Heart left ventricle (tissue), 16 donors: ENCODE measurements at regions not wholly inside any gene's neighbourhood (a gene's known extent, or its start where the extent isn't known, plus 50 kb on each side); places are given as distances from the start of the nearest gene placed in this dataset.

Experiments
- ATAC-seq, 4 donors: fragments of 200-7000 bp; cut with Tn5 transposase; one replicate each; pipeline ENCODE4 v1.9.1; 2020 to 2022; ENCODE audit warnings: moderate library complexity in 4 of 4, mild to moderate bottlenecking in 3 of 4, moderate number of reproducible peaks in 1 of 4
- DNase-seq, 5 donors: peaks; one replicate each; pipeline ENCODE4 v3.0.0-alpha.2; 2020
- H3K27ac ChIP-seq, 12 donors: fragments of 200-600 bp; sonication (generic) in 4 of 12; one replicate each; pipeline versions ENCODE4 v1.5.0 to v1.8.0; 2016 to 2022; ENCODE audit warnings: mild to moderate bottlenecking in 2 of 12
- H3K27me3 ChIP-seq, 9 donors: fragments of 200-600 bp; sonication (generic) in 2 of 9; one replicate each; pipeline versions ENCODE4 v1.5.1 to v1.8.0; 2016 to 2022; ENCODE audit warnings: mild to moderate bottlenecking in 3 of 9
- H3K36me3 ChIP-seq, 9 donors: fragments of 200-600 bp; sonication (generic) in 2 of 9; one replicate each; pipeline versions ENCODE4 v1.5.0 to v1.8.0; 2018 to 2022; ENCODE audit warnings: mild to moderate bottlenecking in 2 of 9
- H3K4me1 ChIP-seq, 12 donors: fragments of 200-600 bp; sonication (generic) in 4 of 12; one replicate each; pipeline versions ENCODE4 v1.5.0 to v1.8.0; 2016 to 2022; ENCODE audit warnings: mild to moderate bottlenecking in 3 of 12
- H3K4me3 ChIP-seq, 12 donors: fragments of 200-600 bp; sonication (generic) in 4 of 12; one replicate each; pipeline versions ENCODE4 v1.5.0 to v1.8.0; 2017 to 2022; ENCODE audit warnings: mild to moderate bottlenecking in 9 of 12, moderate library complexity in 4 of 12
- H3K9me3 ChIP-seq, 12 donors: fragments of 200-600 bp; sonication (generic) in 4 of 12; one replicate each; pipeline versions ENCODE4 v1.5.0 to v1.8.0; 2016 to 2022; ENCODE audit warnings: mild to moderate bottlenecking in 1 of 12
- POLR2A ChIP-seq, 2 donors: fragments of 450-650 bp; IDR thresholded peaks; one replicate each; pipeline ENCODE4 v1.6.1; 2017; ENCODE audit warnings: antibody characterized with exemption in 2 of 2, mild to moderate bottlenecking in 2 of 2, moderate library complexity in 2 of 2
- WGBS, 4 donors: extraction: QIAGEN DNeasy Blood & Tissue Kit in 2 of 4; methylation state at CpG; one replicate each; pipeline versions ENCODE4 v1.1.5 to v1.1.7; 2013 to 2018; 5-methylcytosine and 5-hydroxymethylcytosine counted together
- intact Hi-C, 10 donors: fragments of 100-400 bp; cut with DNase I; formaldehyde crosslinking; loops; one replicate each; pipeline versions ENCODE4 v1.11.1 to v1.14.2; 2022
- TF ChIP-seq, protein P1 (sequence below), 12 donors: fragments of 200-600 bp; sonication (generic) in 4 of 12; IDR thresholded peaks; one replicate each; pipeline versions ENCODE4 v1.5.0 to v1.8.0; 2018 to 2022; ENCODE audit warnings: antibody characterized with exemption in 12 of 12, mild to moderate bottlenecking in 5 of 12
- donor health status: ischemic (EF 13 %, LVEDD 7.1; RV severe dilation, severe dysfunction).
- donor health status: healthy with polysubstance abuse.
- donor health status: DM: no; HTN: yes; CAD: no.
- donor health status: DM: no; HTN: no; CAD: no.
- donor health status: ischemic (EF 25% LVEDD 6.9; RV normal size, moderate dysfunction).
- donor health status: ischemic (EF 25% LVEDD 5.7; RV mildly dilated, moderate dysfunction).
- donor health status: healthy.
- donor health status: DM: yes; HTN: yes; CAD: no.
- donor health status: ischemic (EF 35%, LVEDD 5.7; RV mildly dilated, moderate dysfunction).
- donor health status: nonischemic (EF 11% LVEDD 7.7; RV severe dilation, severe dysfunction).
- donor health status: DM: yes; HTN: yes; CAD: no.
- donor health status: PGD.
- donor health status: ischemic (EF 29% LVEDD 5.4; RV normal size, mild dysfunction).
- donor health status: nonischemic (EF 23%, LVEDD 6.1; RV moderate dilation, normal function).

DNA sequence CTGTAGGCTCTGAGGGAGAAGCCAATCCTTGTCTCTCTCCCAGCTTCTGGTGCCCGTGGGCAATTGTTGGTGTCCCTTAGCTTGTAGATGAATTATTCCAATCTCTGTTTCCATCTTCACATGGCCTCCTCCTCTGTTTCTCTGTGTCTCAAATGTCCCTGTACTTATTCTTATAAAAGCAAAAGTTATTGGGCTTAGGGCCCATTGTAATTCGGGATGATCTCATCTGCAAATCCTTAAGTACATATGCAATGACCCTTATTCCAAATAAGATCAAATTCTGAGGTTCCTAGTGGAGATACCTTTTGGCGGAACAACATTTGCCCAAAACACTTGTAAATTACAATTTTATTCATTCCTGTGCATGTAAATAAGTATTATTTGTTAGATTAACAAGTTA is 147.4 kb upstream of the EPHA3 start:
- H3K4me3 ChIP-seq = no peak overlapping the region
- no peaks in the 10 kb centered on the region for H3K27me3 ChIP-seq
- no peaks in the 10 kb centered on the region for H3K36me3 ChIP-seq
- 88 to 94% (median 92%) methylated on average over 3 of the region's 3 CpGs for WGBS, 4 donors
- H3K27ac ChIP-seq = no peak overlapping the region
- intact Hi-C loops = loop anchor here in 1 of 10 donors (10.0 kb wide), 1 partner anchor 145 kb away; the partner anchor contains the start of gene EPHA3
- TF ChIP-seq POLR2A (IDR thresholded peaks at IDR 0.05) = no peak
- TF ChIP-seq, protein P1, sequence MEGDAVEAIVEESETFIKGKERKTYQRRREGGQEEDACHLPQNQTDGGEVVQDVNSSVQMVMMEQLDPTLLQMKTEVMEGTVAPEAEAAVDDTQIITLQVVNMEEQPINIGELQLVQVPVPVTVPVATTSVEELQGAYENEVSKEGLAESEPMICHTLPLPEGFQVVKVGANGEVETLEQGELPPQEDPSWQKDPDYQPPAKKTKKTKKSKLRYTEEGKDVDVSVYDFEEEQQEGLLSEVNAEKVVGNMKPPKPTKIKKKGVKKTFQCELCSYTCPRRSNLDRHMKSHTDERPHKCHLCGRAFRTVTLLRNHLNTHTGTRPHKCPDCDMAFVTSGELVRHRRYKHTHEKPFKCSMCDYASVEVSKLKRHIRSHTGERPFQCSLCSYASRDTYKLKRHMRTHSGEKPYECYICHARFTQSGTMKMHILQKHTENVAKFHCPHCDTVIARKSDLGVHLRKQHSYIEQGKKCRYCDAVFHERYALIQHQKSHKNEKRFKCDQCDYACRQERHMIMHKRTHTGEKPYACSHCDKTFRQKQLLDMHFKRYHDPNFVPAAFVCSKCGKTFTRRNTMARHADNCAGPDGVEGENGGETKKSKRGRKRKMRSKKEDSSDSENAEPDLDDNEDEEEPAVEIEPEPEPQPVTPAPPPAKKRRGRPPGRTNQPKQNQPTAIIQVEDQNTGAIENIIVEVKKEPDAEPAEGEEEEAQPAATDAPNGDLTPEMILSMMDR (IDR thresholded peaks at IDR 0.05) = no peak
- DNase-seq (no peak), ATAC-seq (no peak)
- H3K9me3 ChIP-seq = no peaks in the 10 kb centered on the region
- peaks cover 0 to 18% (median 5%) of the 10 kb centered on the region in 12 donors for H3K4me1 ChIP-seq

DNA sequence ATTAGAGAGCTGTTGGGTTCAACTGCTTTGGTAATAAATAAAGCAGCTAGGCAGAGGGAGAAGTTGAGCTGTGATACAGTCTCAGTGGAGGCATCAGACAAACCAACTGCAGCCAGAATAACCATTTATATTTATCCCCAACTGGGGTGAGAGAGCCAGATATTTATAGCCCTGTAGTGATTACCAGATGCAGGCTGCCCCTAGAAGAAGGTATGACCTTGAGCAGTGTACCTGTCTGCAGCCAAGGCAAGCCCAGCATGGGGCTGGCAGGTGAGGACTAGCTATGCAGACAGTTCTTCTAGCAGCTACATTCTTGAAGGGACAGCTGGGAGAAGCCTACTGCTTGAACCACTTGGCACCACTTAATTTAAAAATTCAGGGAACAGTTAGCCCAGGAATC is 144.4 kb upstream of the EPHA3 start:
- Histone ChIP-seq H3K27ac (peak overlapping the region in 2 of 12 donors; percentile 21 to 31), H3K4me1 (peaks cover 0 to 12% (median 3%) of the 10 kb centered on the region in 12 donors), H3K4me3 (no peak overlapping the region), H3K27me3 (no peaks in the 10 kb centered on the region), H3K36me3 (no peaks in the 10 kb centered on the region), H3K9me3 (no peaks in the 10 kb centered on the region)
- peak; percentile 95 to 98 (median 98) for ATAC-seq
- TF ChIP-seq, protein P1 (IDR thresholded peaks at IDR 0.05) = no peak
- no peak for TF ChIP-seq POLR2A (IDR thresholded peaks at IDR 0.05)
- peak in 1 of 5 donors; percentile 22 for DNase-seq
- intact Hi-C loops = loop anchor here in 1 of 10 donors (10.0 kb wide), 1 partner anchor 142 kb away; the partner anchor contains the start of gene EPHA3

DNA sequence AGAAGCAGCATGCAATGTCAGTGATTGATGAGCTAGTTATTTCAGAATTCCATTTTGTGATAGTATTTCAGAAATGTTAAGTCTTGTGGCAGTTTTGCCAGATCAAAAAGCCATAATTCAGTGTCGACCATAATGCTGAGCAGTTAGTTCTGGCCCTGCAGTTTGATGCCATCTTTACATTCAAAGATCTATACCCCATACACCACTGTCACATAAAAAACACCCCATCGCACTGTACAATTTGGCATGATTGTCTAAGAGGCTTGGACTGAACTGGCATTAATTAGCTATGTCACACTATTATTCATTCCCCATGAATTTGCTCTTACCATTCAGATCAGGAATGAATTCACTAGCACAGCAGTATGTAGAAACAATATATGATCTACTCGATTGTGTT is 127.7 kb upstream of the EPHA3 start:
- Histone ChIP-seq H3K4me1 (peaks cover 0 to 11% (median 0%) of the 10 kb centered on the region in 12 donors), H3K9me3 (peaks cover 0 to 20% (median under 1%) of the 10 kb centered on the region in 12 donors), H3K27ac (no peak overlapping the region), H3K4me3 (no peak overlapping the region), H3K27me3 (no peaks in the 10 kb centered on the region), H3K36me3 (no peaks in the 10 kb centered on the region)
- no peak for TF ChIP-seq POLR2A (IDR thresholded peaks at IDR 0.05)
- TF ChIP-seq, protein P1 (IDR thresholded peaks at IDR 0.05) = no peak
- WGBS, 4 donors = 83 to 88% (median 84%) methylated on average over 3 of the region's 3 CpGs
- ATAC-seq = no peak
- intact Hi-C loops = no loop called here
- no peak for DNase-seq

DNA sequence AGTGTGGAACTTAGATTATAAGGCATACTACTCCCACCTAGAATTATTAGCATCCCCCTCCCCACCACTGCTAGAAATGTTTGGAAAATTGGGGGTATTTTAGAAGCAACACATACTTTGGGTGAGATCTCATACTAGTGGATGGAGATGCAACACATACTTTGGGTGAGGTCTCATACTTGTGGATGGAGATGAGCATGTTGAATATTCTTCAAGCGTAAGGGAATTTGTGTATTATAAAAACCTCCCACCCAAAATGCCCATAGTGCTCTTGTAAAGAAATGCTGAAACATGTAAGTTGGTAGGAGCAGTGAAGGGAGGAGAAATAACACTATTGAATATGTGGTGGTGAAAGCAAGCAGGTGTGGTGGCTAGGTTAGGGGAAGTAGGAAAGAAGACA is 124.0 kb upstream of the EPHA3 start:
- intact Hi-C loops = no loop called here

More for the DNA sequence above, 124.0 kb upstream of the EPHA3 start:
- 84 to 96% (median 94%) methylated on average over 1 of the region's 1 CpG for WGBS, 4 donors
- H3K9me3 ChIP-seq = no peaks in the 10 kb centered on the region
- DNase-seq (no peak), ATAC-seq (no peak)
- no peaks in the 10 kb centered on the region for H3K36me3 ChIP-seq
- TF ChIP-seq POLR2A (IDR thresholded peaks at IDR 0.05) = no peak
- TF ChIP-seq, protein P1 (IDR thresholded peaks at IDR 0.05) = no peak
- peaks cover 0 to 13% (median 0%) of the 10 kb centered on the region in 12 donors for H3K4me1 ChIP-seq
- H3K27ac ChIP-seq = no peak overlapping the region
- no peaks in the 10 kb centered on the region for H3K27me3 ChIP-seq
- no peak overlapping the region for H3K4me3 ChIP-seq
